GM23338 (cell line): ENCODE measurements at regions not wholly inside any gene's neighbourhood (a gene's known extent, or its start where the extent isn't known, plus 50 kb on each side); places are given as distances from the start of the nearest gene placed in this dataset.

ENCODE experiments used
- ATAC-seq: fragments of 200-7000 bp; cut with Tn5 transposase; 3 replicates; pipeline ENCODE4 v1.9.1; 2020
- DNase-seq: peaks from one replicate; pipeline ENCODE4 v3.0.0-alpha.2; 2015; ENCODE audit warnings: low spot score
- H2AFZ ChIP-seq: fragments of 200-600 bp; sonication (generic); 2 replicates; pipeline ENCODE4 v1.8.0; 2016; ENCODE audit warnings: antibody characterized with exemption, mild to moderate bottlenecking, moderate library complexity
- H3F3A ChIP-seq: fragments of 200-600 bp; sonication (generic); replicated peaks from 2 replicates; pipeline ENCODE4 v1.8.0; 2017; ENCODE audit warnings: antibody characterized with exemption, mixed run types, low read depth
- H3K27ac ChIP-seq: fragments of 200-600 bp; sonication (generic); 2 replicates; pipeline ENCODE4 v1.6.1; 2016; ENCODE audit warnings: low read depth
- H3K27me3 ChIP-seq: fragments of 200-600 bp; sonication (generic); 2 replicates; pipeline ENCODE4 v1.8.0; 2016; ENCODE audit warnings: mild to moderate bottlenecking, mixed run types, moderate library complexity; ENCODE audit not compliant: insufficient read depth
- H3K36me3 ChIP-seq: fragments of 200-600 bp; sonication (generic); 2 replicates; pipeline ENCODE4 v1.8.0; 2016; ENCODE audit warnings: mild to moderate bottlenecking; ENCODE audit not compliant: insufficient read depth
- H3K4me1 ChIP-seq: fragments of 200-600 bp; sonication (generic); 2 replicates; pipeline ENCODE4 v1.8.0; 2016; ENCODE audit warnings: mild to moderate bottlenecking, moderate library complexity; ENCODE audit not compliant: insufficient read depth
- H3K4me2 ChIP-seq: fragments of 200-600 bp; sonication (generic); 2 replicates; pipeline ENCODE4 v1.7.1; 2017; ENCODE audit warnings: mixed run types
- H3K4me3 ChIP-seq: fragments of 200-600 bp; sonication (generic); 2 replicates; pipeline ENCODE4 v1.6.1; 2016; ENCODE audit warnings: mixed run types
- H3K79me2 ChIP-seq: fragments of 200-600 bp; sonication (generic); replicated peaks from 2 replicates; pipeline ENCODE4 v1.8.0; 2017; ENCODE audit warnings: mild to moderate bottlenecking; ENCODE audit not compliant: insufficient read depth
- H3K9me2 ChIP-seq: fragments of 200-600 bp; sonication (generic); 2 replicates; pipeline ENCODE4 v1.8.0; 2017; ENCODE audit not compliant: insufficient read depth
- H4K20me1 ChIP-seq: fragments of 200-600 bp; sonication (generic); replicated peaks from 2 replicates; pipeline ENCODE4 v1.8.0; 2017; ENCODE audit warnings: mild to moderate bottlenecking; ENCODE audit not compliant: insufficient read depth
- H3K27ac Mint-ChIP-seq: 2 replicates; pipeline ENCODE4 v1.8.0; 2020; ENCODE audit warnings: inconsistent platforms, mild to moderate bottlenecking, moderate library complexity, mixed read lengths
- H3K27me3 Mint-ChIP-seq: 3 replicates; pipeline ENCODE4 v1.8.0; 2022; ENCODE audit warnings: low read depth, mild to moderate bottlenecking, moderate library complexity, mixed read lengths, inconsistent platforms; ENCODE audit not compliant: insufficient read depth, poor library complexity
- H3K36me3 Mint-ChIP-seq: 3 replicates; pipeline ENCODE4 v1.8.0; 2021; ENCODE audit warnings: low read depth, mild to moderate bottlenecking, inconsistent platforms, moderate library complexity, mixed read lengths
- H3K4me1 Mint-ChIP-seq: 3 replicates; pipeline ENCODE4 v1.8.0; 2020; ENCODE audit warnings: mild to moderate bottlenecking, inconsistent platforms, mixed read lengths
- H3K4me3 Mint-ChIP-seq: 3 replicates; pipeline ENCODE4 v1.8.0; 2021; ENCODE audit warnings: moderate library complexity, mild to moderate bottlenecking, inconsistent platforms, mixed read lengths
- H3K9me3 Mint-ChIP-seq: 3 replicates; pipeline ENCODE4 v1.8.0; 2020; ENCODE audit warnings: moderate library complexity, mild to moderate bottlenecking, inconsistent platforms, mixed read lengths
- CTCF ChIP-seq, 2 experiments: fragments of 200-600 bp in 1 of 2; sonication (generic) in 1 of 2; conservative IDR thresholded peaks; 2 replicates each; pipeline versions ENCODE4 v1.5.1 to v1.6.1; 2016 to 2017; ENCODE audit warnings: antibody characterized with exemption in 2 of 2, low read depth in 2 of 2, mild to moderate bottlenecking in 2 of 2, moderate library complexity in 1 of 2
- JUNB ChIP-seq: IDR thresholded peaks from one replicate; pipeline ENCODE4 v1.6.1; 2016; ENCODE audit warnings: antibody characterized with exemption; ENCODE audit not compliant: unreplicated experiment
- NANOG ChIP-seq: IDR thresholded peaks from 2 replicates; pipeline ENCODE4 v1.6.1; 2016; ENCODE audit warnings: antibody characterized with exemption, borderline replicate concordance
- REST ChIP-seq: IDR thresholded peaks from one replicate; pipeline ENCODE4 v1.6.1; 2018; ENCODE audit warnings: antibody characterized with exemption; ENCODE audit not compliant: unreplicated experiment
- STAT1 ChIP-seq: IDR thresholded peaks from one replicate; pipeline ENCODE4 v1.6.1; 2016; ENCODE audit warnings: antibody characterized with exemption; ENCODE audit not compliant: unreplicated experiment
- ZNF114 ChIP-seq: fragments of 250-450 bp; sonication (Bioruptor Pico); IDR thresholded peaks from 2 replicates; pipeline ENCODE4 v1.5.0; 2020; ENCODE audit warnings: mild to moderate bottlenecking, moderate library complexity
- ZNF331 ChIP-seq: fragments of 250-450 bp; sonication (Bioruptor Pico); IDR thresholded peaks from 2 replicates; pipeline ENCODE4 v1.5.0; 2020; ENCODE audit warnings: low read depth, mild to moderate bottlenecking, moderate library complexity
- TF ChIP-seq, protein P1 (sequence below): fragments of 250-450 bp; sonication (Bioruptor Pico); IDR thresholded peaks from 2 replicates; pipeline ENCODE4 v1.5.0; 2020; ENCODE audit warnings: mild to moderate bottlenecking, moderate library complexity
- TF ChIP-seq, protein P2 (sequence below): IDR thresholded peaks from 2 replicates; pipeline ENCODE4 v1.6.1; 2016; ENCODE audit warnings: antibody characterized with exemption

- H3K36me3 Mint-ChIP-seq = no peaks in the 10 kb centered on the region
Observed at GRCh38 chr17:73910821-73911515, 266.7 kb upstream of the SDK2 start.

More at GRCh38 chr17:73910821-73911515, 266.7 kb upstream of the SDK2 start:
- Histone ChIP-seq H3K36me3 (no peaks in the 10 kb centered on the region), H2AFZ (no peak overlapping the region), H3K9me2 (no peaks in the 10 kb centered on the region), H3K79me2 (no peaks in the 10 kb centered on the region), H3K4me1 (no peaks in the 10 kb centered on the region), H3K4me2 (no peak overlapping the region), H3K4me3 (no peak overlapping the region), H3K27ac (no peak overlapping the region), H3K27me3 (peaks cover 27% of the 10 kb centered on the region), H3F3A (no peaks in the 10 kb centered on the region), H4K20me1 (0 out of 2 replicates have a peak, but pooled peaks cover 3% of the 10 kb centered on the region)
- Mint-ChIP-seq H3K27me3 (peaks cover 12% of the 10 kb centered on the region), H3K27ac (no peak overlapping the region), H3K9me3 (peaks cover 8% of the 10 kb centered on the region; the same call in 2 of the 3 replicates), H3K4me1 (no peaks in the 10 kb centered on the region), H3K4me3 (no peak overlapping the region)
- no peak for ATAC-seq
- TF ChIP-seq STAT1 = no peak
- TF ChIP-seq, protein P1, sequence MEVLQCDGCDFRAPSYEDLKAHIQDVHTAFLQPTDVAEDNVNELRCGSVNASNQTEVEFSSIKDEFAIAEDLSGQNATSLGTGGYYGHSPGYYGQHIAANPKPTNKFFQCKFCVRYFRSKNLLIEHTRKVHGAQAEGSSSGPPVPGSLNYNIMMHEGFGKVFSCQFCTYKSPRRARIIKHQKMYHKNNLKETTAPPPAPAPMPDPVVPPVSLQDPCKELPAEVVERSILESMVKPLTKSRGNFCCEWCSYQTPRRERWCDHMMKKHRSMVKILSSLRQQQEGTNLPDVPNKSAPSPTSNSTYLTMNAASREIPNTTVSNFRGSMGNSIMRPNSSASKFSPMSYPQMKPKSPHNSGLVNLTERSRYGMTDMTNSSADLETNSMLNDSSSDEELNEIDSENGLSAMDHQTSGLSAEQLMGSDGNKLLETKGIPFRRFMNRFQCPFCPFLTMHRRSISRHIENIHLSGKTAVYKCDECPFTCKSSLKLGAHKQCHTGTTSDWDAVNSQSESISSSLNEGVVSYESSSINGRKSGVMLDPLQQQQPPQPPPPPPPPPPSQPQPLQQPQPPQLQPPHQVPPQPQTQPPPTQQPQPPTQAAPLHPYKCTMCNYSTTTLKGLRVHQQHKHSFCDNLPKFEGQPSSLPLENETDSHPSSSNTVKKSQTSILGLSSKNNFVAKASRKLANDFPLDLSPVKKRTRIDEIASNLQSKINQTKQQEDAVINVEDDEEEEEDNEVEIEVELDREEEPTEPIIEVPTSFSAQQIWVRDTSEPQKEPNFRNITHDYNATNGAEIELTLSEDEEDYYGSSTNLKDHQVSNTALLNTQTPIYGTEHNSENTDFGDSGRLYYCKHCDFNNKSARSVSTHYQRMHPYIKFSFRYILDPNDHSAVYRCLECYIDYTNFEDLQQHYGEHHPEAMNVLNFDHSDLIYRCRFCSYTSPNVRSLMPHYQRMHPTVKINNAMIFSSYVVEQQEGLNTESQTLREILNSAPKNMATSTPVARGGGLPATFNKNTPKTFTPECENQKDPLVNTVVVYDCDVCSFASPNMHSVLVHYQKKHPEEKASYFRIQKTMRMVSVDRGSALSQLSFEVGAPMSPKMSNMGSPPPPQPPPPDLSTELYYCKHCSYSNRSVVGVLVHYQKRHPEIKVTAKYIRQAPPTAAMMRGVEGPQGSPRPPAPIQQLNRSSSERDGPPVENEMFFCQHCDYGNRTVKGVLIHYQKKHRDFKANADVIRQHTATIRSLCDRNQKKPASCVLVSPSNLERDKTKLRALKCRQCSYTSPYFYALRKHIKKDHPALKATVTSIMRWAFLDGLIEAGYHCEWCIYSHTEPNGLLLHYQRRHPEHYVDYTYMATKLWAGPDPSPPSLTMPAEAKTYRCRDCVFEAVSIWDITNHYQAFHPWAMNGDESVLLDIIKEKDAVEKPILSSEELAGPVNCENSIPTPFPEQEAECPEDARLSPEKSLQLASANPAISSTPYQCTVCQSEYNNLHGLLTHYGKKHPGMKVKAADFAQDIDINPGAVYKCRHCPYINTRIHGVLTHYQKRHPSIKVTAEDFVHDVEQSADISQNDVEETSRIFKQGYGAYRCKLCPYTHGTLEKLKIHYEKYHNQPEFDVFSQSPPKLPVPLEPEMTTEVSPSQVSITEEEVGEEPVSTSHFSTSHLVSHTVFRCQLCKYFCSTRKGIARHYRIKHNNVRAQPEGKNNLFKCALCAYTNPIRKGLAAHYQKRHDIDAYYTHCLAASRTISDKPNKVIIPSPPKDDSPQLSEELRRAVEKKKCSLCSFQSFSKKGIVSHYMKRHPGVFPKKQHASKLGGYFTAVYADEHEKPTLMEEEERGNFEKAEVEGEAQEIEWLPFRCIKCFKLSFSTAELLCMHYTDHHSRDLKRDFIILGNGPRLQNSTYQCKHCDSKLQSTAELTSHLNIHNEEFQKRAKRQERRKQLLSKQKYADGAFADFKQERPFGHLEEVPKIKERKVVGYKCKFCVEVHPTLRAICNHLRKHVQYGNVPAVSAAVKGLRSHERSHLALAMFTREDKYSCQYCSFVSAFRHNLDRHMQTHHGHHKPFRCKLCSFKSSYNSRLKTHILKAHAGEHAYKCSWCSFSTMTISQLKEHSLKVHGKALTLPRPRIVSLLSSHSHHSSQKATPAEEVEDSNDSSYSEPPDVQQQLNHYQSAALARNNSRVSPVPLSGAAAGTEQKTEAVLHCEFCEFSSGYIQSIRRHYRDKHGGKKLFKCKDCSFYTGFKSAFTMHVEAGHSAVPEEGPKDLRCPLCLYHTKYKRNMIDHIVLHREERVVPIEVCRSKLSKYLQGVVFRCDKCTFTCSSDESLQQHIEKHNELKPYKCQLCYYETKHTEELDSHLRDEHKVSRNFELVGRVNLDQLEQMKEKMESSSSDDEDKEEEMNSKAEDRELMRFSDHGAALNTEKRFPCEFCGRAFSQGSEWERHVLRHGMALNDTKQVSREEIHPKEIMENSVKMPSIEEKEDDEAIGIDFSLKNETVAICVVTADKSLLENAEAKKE (CRISPR knock-in tag) = no peak
- TF ChIP-seq, protein P2, sequence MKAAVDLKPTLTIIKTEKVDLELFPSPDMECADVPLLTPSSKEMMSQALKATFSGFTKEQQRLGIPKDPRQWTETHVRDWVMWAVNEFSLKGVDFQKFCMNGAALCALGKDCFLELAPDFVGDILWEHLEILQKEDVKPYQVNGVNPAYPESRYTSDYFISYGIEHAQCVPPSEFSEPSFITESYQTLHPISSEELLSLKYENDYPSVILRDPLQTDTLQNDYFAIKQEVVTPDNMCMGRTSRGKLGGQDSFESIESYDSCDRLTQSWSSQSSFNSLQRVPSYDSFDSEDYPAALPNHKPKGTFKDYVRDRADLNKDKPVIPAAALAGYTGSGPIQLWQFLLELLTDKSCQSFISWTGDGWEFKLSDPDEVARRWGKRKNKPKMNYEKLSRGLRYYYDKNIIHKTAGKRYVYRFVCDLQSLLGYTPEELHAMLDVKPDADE = no peak
- no peak for TF ChIP-seq ZNF331 (CRISPR knock-in tag)
- TF ChIP-seq ZNF114 (CRISPR knock-in tag) = no peak
- no peak for TF ChIP-seq NANOG
- no peak for TF ChIP-seq CTCF (conservative IDR thresholded peaks at IDR 0.05; ENCODE audit: low read depth in 2 of 2)
- TF ChIP-seq JUNB = no peak
- no peak for TF ChIP-seq REST
- no peak for DNase-seq
